ENCODE measurements at regions not wholly inside any gene's neighbourhood (a gene's known extent, or its start where the extent isn't known, plus 50 kb on each side); places are given as distances from the start of the nearest gene placed in this dataset.

- in situ Hi-C loops (cut with MboI; ENCODE audit: low sequenced_read_pairs, unreplicated experiment), result no loop called here
- TF ChIP-seq CTCF (IDR thresholded peaks at IDR 0.05; ENCODE audit: borderline replicate concordance, control extremely low read depth, extremely low read depth, insufficient read depth, missing control alignments), result no peak
- no peak for DNase-seq (ENCODE audit: low spot score)
Measured at GRCh38 chr5:129399069-129399468, 61.0 kb upstream of the ADAMTS19 start.

- in situ Hi-C loops (cut with MboI; ENCODE audit: low sequenced_read_pairs, unreplicated experiment), result no loop called here
- no peak for TF ChIP-seq CTCF (IDR thresholded peaks at IDR 0.05; ENCODE audit: borderline replicate concordance, control extremely low read depth, extremely low read depth, insufficient read depth, missing control alignments)
- DNase-seq (ENCODE audit: low spot score), result no peak
Measured at GRCh38 chr5:129400395-129400983, 59.6 kb upstream of the ADAMTS19 start.

- in situ Hi-C loops (cut with MboI; ENCODE audit: low sequenced_read_pairs, unreplicated experiment), result no loop called here
- DNase-seq (ENCODE audit: low spot score), result no peak
Measured at GRCh38 chr5:129405222-129405621, 54.9 kb upstream of the ADAMTS19 start.

GRCh38 chr5:129406440-129406839, 53.7 kb upstream of the ADAMTS19 start:
- no peak for DNase-seq (ENCODE audit: low spot score)
- in situ Hi-C loops (cut with MboI; ENCODE audit: low sequenced_read_pairs, unreplicated experiment), result no loop called here
- no peak for TF ChIP-seq CTCF (IDR thresholded peaks at IDR 0.05; ENCODE audit: borderline replicate concordance, control extremely low read depth, extremely low read depth, insufficient read depth, missing control alignments)

More at GRCh38 chr5:129405222-129405621, 54.9 kb upstream of the ADAMTS19 start:
- no peak for TF ChIP-seq CTCF (IDR thresholded peaks at IDR 0.05; ENCODE audit: borderline replicate concordance, control extremely low read depth, extremely low read depth, insufficient read depth, missing control alignments)

Measured in GM13976 (cell line).